Ovary (tissue), 3 donors: ENCODE measurements at regions not wholly inside any gene's neighbourhood (a gene's known extent, or its start where the extent isn't known, plus 50 kb on each side); places are given as distances from the start of the nearest gene placed in this dataset.

ENCODE experiments used
- EP300 ChIP-seq: sonication (generic); formaldehyde crosslinking; IDR thresholded peaks from one replicate; pipeline ENCODE4 v1.6.1; 2017; ENCODE audit warnings: antibody characterized with exemption
- POLR2A ChIP-seq: fragments of 450-650 bp; IDR thresholded peaks from one replicate; pipeline ENCODE4 v1.6.1; 2017; ENCODE audit warnings: antibody characterized with exemption, mild to moderate bottlenecking, moderate library complexity
- TF ChIP-seq, protein P1 (sequence below), 3 donors: fragments of 450-650 bp in 2 of 3; fragments of 200-600 bp in 1 of 3; IDR thresholded peaks; one replicate each; pipeline versions ENCODE4 v1.5.1 to v1.8.0; 2016 to 2022; ENCODE audit warnings: antibody characterized with exemption in 3 of 3, mild to moderate bottlenecking in 1 of 3
- donor health status: DM: no; HTN: no; CAD: no.

DNA sequence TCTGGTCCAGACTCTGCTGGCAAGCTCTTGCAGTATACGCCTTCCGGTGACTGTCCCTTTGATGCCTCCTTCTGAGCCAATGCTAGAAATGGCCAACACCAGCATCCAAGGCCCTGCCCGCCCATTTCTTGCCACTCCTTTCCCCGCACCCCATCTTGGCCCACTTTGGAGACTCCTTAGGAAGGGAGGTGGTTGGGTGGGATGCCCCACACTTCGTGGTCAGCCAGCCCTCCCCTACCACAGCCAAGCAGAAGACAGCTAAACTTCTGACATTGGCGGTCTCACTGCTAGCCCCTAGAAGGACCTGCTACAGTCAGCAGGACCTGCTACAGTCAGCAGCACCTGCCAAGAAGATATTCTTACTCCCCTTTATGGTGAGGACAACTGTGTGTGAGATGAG, 73.5 kb upstream of the CLDN14 start:
- TF ChIP-seq, protein P1, sequence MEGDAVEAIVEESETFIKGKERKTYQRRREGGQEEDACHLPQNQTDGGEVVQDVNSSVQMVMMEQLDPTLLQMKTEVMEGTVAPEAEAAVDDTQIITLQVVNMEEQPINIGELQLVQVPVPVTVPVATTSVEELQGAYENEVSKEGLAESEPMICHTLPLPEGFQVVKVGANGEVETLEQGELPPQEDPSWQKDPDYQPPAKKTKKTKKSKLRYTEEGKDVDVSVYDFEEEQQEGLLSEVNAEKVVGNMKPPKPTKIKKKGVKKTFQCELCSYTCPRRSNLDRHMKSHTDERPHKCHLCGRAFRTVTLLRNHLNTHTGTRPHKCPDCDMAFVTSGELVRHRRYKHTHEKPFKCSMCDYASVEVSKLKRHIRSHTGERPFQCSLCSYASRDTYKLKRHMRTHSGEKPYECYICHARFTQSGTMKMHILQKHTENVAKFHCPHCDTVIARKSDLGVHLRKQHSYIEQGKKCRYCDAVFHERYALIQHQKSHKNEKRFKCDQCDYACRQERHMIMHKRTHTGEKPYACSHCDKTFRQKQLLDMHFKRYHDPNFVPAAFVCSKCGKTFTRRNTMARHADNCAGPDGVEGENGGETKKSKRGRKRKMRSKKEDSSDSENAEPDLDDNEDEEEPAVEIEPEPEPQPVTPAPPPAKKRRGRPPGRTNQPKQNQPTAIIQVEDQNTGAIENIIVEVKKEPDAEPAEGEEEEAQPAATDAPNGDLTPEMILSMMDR (IDR thresholded peaks at IDR 0.05), result no peak
- TF ChIP-seq EP300 (no peak), POLR2A (no peak)
